ENCODE measurements at regions not wholly inside any gene's neighbourhood (a gene's known extent, or its start where the extent isn't known, plus 50 kb on each side); places are given as distances from the start of the nearest gene placed in this dataset.
A peak's percentile ranks its signal among the peaks of the same experiment; 100 is the strongest.

- Histone ChIP-seq H2BK5ac (ENCODE audit: insufficient read length, low read length) (no peak overlapping the region), H3K56ac (ENCODE audit: insufficient read length, low read depth, low read length) (no peak overlapping the region), H3K18ac (ENCODE audit: insufficient read length, low read depth, low read length) (no peak overlapping the region), H3K4me1 (ENCODE audit: insufficient read depth, low read length) (peaks cover 9% of the 10 kb centered on the region; the same call in 1 of the 2 replicates), H3K23ac (ENCODE audit: insufficient read length, low read depth, low read length) (no peak overlapping the region), H3K4me2 (ENCODE audit: insufficient read depth, insufficient read length, low read length) (no peak overlapping the region), H3K79me1 (ENCODE audit: insufficient read depth, low read depth, low read length, poor library complexity, severe bottlenecking) (no peaks in the 10 kb centered on the region), H4K91ac (ENCODE audit: insufficient read length, low read depth, low read length) (no peak overlapping the region), H2BK12ac (ENCODE audit: insufficient read length, low read depth, low read length) (no peak overlapping the region), H3K9ac (ENCODE audit: extremely low read depth, insufficient read length, low read length) (no peak overlapping the region), H4K8ac (replicated peaks; ENCODE audit: insufficient read length, low read depth, low read length) (no peak overlapping the region), H4K5ac (ENCODE audit: insufficient read length, low read depth, low read length) (no peak overlapping the region), H3K27me3 (ENCODE audit: insufficient read depth, low read length) (no peaks in the 10 kb centered on the region; the same call in 1 of the 2 replicates), H2BK120ac (ENCODE audit: low read depth, low read length, poor library complexity, severe bottlenecking) (no peak overlapping the region), H2AK5ac (ENCODE audit: insufficient read length, low read length) (no peak overlapping the region), H2AFZ (ENCODE audit: low read length) (no peak overlapping the region), H2BK20ac (ENCODE audit: low read depth, low read length, poor library complexity, severe bottlenecking) (no peak overlapping the region), H3K9me3 (ENCODE audit: control insufficient read depth, low read depth, low read length) (no peaks in the 10 kb centered on the region), H3K23me2 (ENCODE audit: insufficient read length, low read depth, low read length, poor library complexity, severe bottlenecking) (no peaks in the 10 kb centered on the region), H3K27ac (ENCODE audit: insufficient read length, low read depth, low read length) (no peak overlapping the region), H3K4ac (ENCODE audit: low read depth, low read length) (no peak overlapping the region), H3K14ac (ENCODE audit: insufficient read depth, low read length) (0 out of 2 replicates have a peak overlapping the region, but pooled peaks have one; percentile 10), H4K20me1 (ENCODE audit: control insufficient read depth, insufficient read depth, insufficient read length) (no peaks in the 10 kb centered on the region), H3T11ph (ENCODE audit: low read length) (no peak overlapping the region), H3K79me2 (ENCODE audit: insufficient read depth, low read length) (no peaks in the 10 kb centered on the region), H2BK15ac (ENCODE audit: low read depth, low read length) (no peak overlapping the region)
- Mint-ChIP-seq H3K36me3 (ENCODE audit: insufficient read depth in 1 of 3, low read depth in 3 of 3) (no peaks in the 10 kb centered on the region), H3K4me3 (no peak overlapping the region), H3K4me1 (peaks cover 32 to 33% of the 10 kb centered on the region in 2 experiments), H3K27me3 (ENCODE audit: low read depth) (peaks cover 6% of the 10 kb centered on the region; the same call in 1 of the 2 replicates), H3K27ac (no peak overlapping the region; a peak in 1 of 7 replicates), H3K9me3 (no peaks in the 10 kb centered on the region; a peak in 1 of 5 replicates)
- DNase-seq: no peak
- TF ChIP-seq CTCF (conservative IDR thresholded peaks at IDR 0.05): no peak
- WGBS (ENCODE audit: extremely low coverage, insufficient read length, low lambda C conversion rate): no CpG with 5 or more reads among the region's 11 CpGs
Measured at GRCh38 chr10:33556620-33557019, 222.2 kb upstream of the NRP1 start.

All from H9 (cell line).